NOMO-1 treated with dmso at 0.1 percent for 144 hours (cell line): ENCODE measurements at regions not wholly inside any gene's neighbourhood (a gene's known extent, or its start where the extent isn't known, plus 50 kb on each side); places are given as distances from the start of the nearest gene placed in this dataset.

Experiments used
- DNase-seq: peaks from one replicate; lab custom pipeline; 2025; ENCODE audit not compliant: unreplicated experiment; lab: John Stamatoyannopoulos, UW

DNA sequence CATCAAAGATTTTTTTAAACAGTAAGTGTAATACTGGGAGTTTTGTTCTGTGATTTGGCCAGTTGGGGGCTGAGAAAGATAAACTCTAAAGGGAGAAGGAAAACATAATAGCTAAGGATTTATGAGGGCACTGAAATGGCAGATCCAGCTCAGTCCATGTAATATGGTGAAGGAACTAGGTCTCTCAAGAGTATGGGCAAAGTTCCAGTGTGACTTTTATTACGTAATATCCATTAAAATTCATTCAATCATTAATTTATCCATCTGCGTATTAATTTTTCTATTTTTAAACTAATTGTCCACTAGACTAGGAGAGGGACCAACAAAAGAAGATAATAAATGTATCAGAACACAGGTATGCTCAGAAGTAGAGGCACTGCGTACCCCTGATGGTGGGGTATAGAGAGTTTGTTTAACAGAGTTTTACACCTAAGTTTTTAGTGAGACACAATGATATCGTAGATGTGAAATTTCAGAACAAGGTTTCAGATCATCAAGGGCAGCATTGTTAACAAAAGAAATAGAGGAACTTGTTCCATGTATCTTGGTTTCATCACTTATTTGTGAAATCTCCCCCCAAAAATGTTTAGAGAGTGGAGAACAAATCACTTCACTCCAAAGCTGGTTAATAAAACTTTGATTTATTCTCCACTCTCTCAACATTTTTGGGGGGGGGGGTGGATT lies 351.1 kb downstream of the GRXCR1 start:
- DNase-seq: no peak

DNA sequence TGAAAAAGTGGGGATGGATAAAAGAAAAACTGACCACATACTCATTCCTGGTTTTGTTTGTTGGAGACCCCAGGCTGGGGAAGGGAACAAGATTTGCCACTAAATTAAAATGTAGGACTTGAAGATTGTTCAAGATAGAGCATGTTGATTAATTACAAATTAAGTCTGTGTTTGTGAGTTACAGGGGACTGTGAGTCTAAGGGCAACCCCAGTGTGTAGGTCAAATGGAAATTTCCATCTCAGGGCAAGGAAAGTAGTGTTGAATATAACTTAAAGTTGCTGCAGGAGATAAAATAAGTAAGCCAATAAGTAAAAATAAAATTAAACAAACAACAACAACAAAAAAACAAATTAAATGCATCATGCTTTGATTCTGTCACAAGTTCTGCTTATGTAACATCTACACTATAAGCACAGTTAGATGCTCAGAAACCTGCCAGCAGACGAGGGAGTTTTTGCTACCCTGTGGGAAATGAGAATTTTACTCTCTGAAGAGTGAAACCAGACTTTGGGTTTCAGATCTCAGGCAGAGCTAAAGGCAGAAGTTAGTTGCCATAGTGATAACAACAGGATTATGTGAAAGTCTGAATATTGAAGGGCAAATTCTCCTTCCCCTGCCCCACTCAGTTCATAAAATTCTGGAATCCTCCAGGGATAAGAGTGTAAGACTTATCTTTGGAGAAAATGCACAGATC lies 352.3 kb downstream of the GRXCR1 start:
- no peak for DNase-seq

DNA sequence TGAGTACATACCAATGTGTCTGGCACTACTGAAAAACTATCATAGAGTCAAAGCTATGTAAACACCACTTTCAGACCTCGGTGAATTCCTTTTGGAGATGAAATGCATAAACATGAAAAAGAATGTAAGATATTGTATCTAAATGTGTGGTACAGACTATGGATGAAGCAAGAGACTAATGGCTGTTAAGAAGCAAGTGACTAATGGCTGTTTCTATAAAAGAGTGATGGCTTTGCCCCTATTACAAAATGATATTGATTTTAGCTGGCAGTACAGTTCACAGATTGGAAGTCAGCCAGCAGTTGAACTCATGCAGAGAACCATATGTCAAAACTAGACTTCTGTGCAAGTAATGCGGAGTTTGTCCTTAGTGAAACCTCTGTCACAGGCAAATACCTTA lies 359.3 kb downstream of the GRXCR1 start:
- DNase-seq: no peak

DNA sequence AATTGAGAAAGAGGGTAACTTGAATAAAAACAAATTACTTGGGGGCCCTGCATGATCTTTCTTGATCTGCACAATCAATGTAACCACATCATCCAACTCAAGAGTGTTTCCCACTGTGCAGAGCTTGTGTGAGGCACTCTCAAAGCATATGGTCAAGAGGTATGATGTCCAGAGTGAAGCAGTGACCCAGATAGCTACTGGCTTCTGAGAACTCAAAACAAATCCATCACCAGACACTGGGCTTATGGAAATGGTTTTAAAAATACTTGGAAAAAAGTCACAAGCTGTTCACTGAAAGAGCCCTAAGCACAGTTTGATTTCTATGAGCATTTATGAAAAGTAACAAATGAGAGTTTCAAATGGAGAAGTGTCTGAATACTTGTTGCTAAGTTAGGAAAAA lies 361.0 kb downstream of the GRXCR1 start:
- no peak for DNase-seq

DNA sequence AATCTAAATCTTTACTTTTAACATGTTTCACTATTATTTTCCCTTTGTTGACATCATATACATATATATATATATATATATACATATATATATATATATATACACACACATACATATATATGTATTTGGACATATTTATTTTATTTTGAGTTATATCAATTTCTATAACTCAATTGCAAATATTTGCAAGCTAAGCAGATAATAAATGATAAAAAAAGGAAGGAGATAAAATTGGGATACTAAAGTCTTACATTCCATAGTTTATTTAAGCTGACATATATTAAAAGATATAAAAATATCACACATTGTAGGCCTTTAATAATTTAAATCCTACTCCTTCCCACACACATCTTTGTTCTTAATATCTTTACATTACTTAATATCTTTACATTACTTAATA lies 372.2 kb downstream of the GRXCR1 start:
- DNase-seq: no peak

DNA sequence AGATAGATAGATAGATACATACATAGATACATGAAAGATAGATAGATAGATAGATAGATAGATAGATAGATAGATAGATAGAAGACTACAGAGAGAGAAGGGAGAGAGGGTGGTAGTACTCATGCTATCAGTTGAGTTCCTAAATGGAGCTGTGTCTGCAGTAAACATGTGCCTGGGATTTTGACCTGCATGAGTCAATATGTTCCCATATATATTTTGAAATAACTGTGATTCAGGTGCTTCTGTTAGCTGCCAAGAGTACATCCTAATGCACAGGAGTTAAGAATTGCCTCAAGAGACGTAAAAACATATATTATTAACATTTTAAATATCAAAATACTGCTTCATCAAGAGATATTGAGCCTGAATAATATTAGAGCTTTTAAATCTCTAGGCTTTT lies 379.4 kb downstream of the GRXCR1 start:
- no peak for DNase-seq

DNA sequence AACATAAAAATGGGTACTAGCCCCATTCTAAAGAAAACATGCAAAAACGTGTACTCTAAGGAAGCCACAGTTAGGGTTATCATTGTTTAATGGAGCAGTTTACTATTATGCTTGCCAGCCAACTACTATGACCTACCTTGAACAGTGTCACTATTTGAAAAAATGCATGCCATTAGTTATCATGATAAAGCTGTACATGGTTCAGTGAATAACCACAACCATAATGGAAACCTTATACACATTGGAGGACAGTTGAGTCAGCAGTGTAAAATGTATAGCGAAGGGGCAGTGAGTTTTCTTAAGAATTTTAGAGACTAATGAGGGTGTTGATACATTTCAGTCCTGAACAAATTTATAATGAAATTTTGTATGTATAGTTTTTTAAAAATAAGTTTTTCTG lies 381.9 kb downstream of the GRXCR1 start:
- no peak for DNase-seq

DNA sequence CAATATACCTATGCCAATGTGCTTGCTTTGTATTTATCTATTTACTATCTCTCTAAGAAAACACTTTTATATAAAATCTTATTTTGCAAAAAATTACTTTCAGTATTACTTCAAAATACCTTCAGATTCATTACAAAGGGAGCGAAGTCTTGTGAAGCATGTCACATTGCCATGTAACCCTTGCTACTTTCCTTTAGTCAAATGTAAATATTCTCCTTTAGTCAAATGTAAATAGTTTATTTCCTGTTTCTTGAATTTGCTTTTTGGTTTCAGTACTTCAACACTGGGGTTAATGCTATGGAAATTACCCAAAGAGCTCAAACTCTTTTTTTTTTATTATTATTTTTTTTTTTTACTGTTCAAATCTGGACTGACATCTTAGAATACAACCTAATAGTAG lies 383.3 kb downstream of the GRXCR1 start:
- no peak for DNase-seq

DNA sequence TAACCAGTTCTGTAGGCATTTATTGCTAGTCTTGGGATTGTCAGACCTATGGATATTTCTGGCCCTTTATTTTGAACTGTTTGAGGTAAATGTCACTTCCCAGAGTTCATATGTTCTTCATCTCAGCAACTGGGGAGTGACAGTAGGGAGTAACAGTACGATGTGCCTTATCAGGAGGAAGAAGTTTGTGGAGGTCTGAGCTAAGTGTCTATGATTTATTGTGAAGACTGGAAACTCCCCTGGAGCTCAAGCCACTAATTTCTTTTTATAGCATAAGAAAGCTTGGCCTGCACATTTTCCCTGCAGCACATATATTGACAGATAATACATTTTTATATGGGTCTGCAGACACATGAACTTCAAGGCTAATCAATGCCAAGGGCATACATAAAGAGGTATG lies 383.8 kb downstream of the GRXCR1 start:
- no peak for DNase-seq

DNA sequence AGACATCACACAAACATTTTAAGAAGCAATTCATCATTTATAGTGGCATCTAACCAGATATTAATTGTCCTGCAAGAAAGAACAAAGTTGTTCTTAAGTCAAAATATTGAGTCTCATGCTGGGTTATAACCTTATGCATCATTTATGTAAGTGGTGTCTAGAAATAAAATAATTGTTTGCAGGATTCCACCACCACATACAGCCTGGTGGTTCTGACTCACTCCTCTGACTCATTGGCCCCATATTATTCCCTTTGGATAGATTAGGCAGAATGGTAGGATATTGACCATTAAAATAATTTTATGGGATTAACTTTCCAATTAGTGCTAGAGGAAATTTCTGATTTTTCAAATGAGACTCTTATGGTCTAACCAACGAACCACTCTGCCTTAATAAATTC lies 384.5 kb downstream of the GRXCR1 start:
- DNase-seq: no peak

DNA sequence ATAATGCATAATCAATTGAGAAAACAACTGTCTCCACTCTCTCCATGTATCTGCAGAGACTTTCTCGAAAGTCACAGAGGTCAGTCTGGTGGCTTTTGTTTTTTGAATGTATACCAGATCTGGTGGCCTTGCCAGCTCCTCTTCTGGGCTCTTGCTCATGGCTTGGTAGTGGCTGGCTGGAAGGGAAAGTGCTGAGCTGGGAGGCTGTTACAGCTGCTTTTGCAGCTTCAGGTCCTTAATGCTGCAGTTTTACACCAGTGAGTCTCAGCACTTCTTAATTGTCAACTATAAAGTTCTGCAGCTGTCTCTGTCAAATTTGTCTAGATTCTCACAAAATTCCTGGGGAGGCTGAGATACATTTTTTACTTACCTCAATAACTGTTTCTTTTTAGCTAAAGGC lies 390.0 kb downstream of the GRXCR1 start:
- DNase-seq: no peak

DNA sequence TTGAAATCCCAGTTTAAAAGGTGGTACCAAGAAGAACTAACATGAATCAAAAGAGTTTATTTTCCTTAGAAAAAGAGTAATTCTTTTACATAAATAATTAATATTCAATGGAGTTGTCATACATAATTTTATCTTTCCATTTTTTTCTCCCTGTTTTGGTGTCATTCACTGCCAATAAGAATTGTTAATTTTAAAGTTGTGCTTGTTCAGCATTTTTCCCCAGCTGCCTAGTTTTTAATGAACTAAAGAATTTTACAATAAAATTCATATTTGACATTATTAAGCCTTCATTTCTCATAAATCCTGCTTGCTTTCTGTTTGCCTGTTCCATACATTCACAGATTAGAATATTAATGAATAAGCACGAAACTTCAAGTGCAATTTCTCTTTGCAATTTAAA lies 393.6 kb downstream of the GRXCR1 start:
- no peak for DNase-seq

DNA sequence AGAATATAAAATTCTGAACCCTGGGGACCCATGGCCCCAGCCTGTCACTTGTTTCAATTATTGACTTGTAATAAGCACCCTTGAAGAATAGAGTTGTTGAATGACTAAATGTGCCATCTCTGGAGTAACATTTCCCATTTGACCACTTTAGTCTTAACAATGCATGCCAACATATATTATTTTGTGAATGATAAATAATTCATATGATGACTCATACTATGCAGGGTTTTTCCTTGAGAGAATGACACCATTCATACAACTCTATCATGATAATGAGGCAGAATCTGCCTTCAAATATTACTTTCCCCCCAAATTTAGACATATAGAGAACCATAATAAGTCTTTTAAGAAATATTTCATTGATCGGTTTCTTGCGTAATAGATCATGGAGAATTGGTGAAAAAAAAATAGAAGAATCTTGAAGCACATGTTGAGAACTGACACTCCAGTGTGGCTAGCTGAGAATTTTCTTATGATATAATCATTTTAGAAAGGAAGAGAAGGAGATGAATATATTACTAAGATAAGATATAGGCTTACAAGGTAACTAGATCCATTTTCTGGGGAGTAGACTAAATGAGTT lies 404.5 kb downstream of the GRXCR1 start:
- DNase-seq: no peak

DNA sequence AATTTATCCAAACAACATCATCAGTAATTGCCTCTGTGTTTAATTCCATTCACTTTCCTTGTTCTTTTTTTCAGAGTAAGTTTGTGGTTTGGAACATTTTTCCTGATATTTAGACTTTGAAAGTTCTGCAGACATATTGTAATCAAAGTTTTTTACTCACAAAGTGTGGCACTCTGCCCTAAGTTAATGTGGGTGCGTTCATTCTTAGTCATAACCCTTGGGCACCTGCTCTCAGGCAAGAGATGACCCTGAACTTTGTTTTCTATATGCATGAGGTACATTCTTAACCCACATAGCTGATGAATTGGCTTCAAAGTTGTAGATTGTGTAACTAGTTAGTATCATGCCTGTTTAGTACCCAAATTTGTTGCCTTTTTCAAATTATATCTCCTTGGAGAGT lies 424.3 kb downstream of the GRXCR1 start:
- no peak for DNase-seq

DNA sequence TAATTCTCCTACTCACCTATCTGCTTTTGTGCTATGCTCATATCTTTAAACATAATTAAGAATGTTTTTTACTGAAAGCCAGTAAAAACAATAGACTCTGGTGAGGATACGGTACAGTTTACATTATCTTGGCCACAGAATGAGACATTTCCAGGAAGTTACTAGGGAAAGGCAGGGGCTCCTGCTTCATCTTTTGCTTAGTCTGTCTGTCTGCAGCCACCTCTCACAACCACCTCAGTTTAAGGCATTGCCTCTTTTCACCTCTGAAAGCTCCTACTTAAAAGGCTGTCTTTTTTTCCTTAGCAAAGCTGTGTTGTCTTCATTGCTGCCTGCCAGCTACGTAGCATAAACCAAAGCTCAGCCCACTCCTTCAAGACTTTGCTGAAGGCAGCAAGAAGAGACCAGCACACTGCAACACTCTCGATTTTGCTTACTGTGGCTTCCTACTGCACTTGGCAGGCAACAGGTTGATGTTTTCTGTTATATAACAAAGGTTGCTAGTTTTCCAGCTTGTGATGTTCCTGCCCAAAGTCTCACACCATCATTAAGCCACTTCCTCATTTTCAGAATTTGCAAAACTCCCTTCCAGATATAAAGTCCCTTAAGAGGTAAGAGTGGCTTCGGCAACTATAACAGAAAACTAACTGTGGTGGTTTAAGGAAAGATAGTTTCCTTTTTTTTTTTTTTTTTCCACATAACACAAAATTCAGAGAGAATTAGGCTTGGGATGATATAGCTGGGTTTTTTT lies 432.9 kb downstream of the GRXCR1 start:
- DNase-seq: no peak

DNA sequence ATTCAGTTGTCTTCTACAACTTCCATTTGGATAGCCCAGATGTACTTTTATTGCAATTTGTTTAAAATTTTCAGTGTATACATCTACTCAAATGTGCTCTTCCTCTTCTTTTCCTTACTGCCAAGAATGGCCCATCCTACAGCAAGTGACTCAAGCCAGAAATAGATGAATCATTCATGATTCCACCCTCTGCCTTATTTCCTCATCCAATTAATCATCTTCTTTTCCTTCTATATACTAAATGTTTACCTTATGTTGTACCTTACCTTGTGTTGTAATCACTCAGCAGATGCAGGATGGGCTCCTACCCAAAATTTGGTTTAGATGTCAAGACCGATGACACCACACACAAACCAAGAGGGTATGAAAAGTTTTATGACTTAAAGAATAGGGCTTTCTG lies 437.8 kb downstream of the GRXCR1 start:
- no peak for DNase-seq

DNA sequence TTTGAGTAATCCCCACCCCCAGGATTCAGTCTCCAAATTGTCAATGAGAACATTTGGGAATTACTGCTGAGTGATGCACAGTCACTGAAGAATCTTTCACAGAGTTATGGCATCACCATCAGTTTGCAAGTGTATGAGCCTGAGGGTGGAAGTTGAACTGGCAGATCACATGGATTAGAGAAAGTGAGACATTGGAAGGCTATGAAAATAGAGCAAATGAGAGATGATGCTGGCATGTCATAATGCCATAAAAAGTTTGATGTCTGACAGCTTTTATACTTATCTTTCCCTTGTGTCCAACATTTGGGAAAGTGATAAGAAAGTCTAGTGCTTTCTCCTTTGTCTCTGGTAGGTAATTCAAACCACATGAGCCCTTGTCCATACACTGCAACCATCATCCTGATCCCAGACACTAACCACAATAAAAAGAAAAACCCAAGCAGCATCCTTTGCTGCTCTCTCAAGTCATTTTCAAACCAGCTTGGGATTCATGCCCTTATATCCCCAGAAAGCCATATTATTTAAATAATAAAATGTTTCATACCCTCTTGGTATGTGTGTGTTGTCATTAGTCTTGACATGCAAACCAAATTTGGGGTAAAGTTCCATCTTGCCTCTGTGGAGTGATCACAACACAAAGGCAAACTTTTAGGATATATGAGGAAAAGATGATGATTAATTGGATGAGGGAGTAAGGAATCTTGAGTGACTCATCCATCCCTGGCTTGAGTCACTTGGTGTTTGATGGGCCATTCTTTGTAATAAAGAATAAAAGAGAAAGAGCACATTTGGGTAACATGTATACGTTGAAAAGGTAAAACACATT lies 438.9 kb downstream of the GRXCR1 start:
- DNase-seq: no peak

DNA sequence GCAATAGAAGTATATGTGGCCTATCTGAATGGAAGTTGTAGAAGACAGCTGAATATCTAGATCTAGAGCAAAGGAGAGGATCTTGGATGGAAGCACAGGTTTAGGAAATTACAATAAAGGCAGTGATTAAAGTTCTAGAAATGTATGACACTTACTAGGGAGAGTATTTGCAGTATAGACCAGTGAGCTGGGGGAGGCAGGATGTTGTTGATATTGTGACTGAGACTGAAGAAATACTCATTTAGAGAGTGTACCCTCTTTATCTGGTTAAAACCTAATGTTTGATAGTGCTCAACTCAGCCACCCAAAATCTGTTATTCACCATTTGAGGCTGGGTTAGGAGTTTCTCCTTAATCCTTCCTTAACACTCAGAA lies 439.5 kb downstream of the GRXCR1 start:
- no peak for DNase-seq

DNA sequence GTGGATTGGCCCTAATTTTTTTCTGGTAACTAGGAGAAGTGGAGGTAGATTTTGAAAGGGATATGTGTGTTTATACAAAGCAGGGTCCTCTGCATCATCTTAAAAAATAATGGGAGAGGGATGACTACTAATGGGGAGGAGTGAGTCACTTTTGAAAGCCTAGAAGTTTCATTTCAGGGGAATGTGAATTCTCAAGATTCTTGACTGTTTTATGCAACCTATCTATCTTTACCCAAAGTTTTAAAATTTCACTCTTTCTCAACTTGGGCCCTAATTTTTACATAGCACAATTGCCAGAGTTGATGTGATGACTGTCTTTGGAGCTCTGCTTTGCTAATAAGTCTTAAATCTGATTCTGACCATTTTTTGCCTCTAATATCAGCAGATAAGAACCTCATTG lies 445.2 kb downstream of the GRXCR1 start:
- no peak for DNase-seq

DNA sequence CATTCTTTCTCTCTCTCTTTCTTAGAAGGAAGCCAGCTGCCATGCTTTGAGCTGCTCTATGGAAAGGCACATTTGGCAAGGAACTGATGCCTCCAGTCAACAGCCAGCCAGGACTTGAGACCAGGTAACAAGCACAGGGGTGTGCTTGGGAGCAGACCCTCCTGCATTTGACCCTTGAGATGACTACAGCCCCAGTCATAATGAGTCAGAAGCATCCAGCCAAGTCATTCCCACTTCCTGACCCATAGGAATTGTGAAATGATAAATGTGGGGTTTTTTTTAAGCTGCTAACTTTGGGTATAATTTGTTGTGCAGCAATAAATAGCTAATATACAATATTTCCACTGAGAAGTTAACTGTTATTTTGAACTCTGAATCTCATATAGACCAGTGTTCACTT lies 446.9 kb downstream of the GRXCR1 start:
- DNase-seq: no peak

DNA sequence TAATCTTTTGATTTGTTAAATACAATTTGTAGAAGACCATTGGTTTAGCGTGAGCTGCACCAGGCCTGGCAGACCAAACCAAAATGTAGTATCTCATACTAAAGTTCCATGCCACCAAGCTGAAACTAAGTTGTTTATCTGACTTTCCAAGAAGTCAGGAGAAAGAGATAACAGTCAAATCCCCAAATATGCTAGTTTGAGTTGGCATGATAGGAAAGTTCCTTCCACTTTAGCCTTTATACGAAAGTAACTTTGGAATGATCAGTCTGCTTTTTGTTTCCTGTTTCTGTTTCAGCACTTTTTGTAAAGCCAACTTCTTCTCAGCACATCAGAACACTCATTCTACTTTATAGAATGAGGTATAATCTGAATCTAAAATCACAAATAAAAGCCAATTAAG lies 449.2 kb downstream of the GRXCR1 start:
- no peak for DNase-seq
